GM11168 (cell line): ENCODE measurements at regions not wholly inside any gene's neighbourhood (a gene's known extent, or its start where the extent isn't known, plus 50 kb on each side); places are given as distances from the start of the nearest gene placed in this dataset.
"Not testable (repeated sequence)": the region's sequence is repeated elsewhere in the genome, so short reads cannot be mapped to it uniquely, and the experiment has no call there.

Experiments
- in situ Hi-C: fragments of 300-500 bp; cut with MboI; formaldehyde crosslinking; loops from one replicate; pipeline ENCODE4 v1.12.0; 2022; ENCODE audit warnings: low sequenced_read_pairs; ENCODE audit not compliant: unreplicated experiment

DNA sequence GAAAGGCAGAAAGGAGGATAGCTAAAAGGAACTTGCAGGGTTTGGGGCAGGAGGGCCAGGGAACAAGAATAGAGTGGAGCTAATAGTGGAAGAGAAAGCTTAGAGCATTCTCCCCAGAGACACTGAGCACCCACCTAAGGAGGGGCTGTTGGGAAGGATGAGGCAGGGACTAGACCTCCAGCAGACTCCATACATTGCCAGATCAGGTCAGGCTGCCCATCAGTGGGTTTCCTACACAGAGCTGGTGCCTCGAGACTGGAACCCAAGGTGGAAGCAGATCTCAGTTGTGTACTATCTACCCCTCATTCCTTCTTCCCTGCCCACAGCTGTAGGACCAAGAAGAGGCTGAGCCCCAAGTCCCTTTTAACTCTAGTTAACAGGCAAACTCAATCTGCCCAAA is 148.5 kb downstream of the ZFP36L2 start:
- in situ Hi-C loops, result no loop called here

DNA sequence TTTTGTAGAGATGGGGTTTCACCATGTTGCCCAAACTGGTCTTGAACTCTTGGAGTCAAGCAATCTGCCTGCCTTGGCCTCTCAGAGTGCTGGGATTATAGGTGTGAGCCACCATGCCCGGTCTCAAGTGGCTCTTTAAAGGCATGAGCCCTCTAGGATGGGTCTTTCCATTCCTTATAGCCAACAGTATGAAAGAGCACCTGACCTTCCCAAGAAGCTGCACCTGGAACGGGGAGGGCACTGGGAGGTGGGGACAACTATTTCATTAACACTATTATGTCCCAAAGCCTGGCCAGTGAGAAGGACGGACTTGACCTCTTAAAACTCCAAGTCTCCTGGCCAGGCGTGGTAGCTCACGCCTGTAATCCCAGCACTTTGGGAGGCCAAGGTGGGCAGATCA is 149.7 kb downstream of the ZFP36L2 start:
- in situ Hi-C loops, result no loop called here

DNA sequence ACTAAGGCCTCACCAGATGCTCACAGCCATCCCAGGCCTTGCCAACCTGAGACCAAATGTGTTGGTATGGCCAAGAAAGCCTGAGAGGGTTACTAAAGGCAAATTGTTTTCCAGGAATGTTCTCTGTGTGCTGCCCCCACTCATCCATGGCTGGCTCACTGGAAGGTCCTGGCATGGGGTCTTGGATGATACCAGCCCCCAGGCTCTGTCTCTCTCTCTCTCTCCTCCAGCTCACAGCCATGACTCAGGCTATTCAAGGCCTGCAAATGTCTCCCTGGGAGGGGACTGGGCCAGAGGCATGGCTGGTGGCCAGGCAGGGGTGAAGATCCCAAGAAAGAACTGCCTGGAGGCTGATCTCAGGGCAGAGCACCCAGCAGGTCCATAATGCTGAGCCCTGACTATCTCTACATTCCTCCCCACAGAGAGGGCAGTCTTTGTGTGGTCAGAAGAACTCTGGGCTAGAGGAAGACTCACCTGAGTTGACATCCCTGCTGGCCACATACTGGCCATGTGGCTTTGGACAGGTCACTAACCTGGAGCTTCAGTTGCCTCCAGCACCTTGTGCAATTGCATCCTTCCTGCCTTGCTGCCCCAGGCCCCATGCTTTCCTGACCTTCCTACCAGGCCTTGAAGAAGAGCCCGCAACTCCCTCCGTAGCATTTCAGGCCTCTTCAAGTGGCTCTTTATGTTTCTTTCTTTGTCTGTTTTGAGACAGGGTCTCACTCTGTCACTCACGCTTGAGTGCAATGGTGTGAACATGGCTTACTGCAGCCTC is 150.4 kb downstream of the ZFP36L2 start:
- in situ Hi-C loops, result no loop called here

DNA sequence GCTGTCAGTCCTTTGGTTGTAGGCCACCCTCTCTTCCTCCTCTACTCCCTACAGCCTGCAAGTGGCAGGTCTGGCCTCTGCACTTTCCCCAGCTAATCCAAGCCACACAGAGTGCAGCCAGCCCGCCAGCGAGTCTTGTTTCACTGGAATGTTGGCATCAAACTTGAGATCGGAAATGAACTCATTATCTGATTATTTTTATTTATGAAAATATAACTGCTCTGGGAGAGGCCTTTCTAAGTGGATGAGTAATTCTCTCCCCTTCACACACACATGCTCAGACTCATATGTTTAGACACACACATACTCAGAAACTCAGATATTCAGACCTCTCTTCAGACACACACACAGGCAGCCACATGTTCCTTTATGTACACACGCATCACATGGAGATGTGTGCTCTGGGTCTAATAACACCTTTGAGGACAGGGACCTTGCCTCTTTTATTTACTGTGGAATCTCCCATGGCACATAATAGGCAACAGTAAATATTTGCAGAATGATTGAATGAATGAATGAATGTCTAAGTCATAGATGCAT is 151.3 kb downstream of the ZFP36L2 start:
- in situ Hi-C loops, result no loop called here

DNA sequence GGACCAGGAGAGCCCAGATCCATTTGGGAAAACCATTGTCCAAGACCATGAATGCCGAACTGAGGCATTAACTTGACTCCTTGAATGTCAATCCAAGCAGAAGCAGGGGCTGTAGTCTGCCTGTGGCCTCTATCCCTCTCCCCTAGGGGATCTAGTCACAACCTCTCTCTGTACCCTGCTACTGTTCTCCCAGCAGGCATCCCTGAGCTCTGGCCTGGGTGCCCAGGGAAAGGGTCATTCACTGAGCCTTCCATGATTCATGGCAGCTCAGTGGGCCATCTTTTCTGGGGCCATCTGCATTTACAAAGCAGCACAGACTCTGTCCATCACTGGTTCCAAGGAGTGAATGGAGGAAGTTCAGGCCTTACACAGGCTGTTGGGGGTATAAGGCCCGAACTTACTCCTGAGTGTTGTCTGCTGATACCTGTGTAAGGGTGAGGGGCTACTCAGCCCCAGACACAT is 151.8 kb downstream of the ZFP36L2 start:
- in situ Hi-C loops, result no loop called here

DNA sequence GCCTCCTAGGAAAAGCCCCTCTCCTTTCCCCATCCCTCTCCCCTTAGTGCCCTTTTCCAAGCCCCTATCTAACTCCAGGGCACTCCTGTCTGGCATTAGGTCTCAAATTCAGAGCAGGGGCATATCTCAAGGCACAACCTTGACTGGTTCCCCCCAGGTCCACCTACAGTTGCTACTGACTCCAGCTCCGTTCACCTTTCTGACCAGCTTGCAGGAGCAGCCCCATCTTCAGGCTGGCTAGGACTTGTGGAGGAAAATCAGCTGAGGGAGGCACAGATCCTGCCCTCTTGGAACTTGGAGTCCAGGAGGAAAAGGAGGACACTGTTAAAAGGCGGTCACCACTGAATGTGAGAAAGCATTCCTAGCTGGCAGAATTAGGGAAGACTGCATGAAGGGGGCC is 152.4 kb downstream of the ZFP36L2 start:
- in situ Hi-C loops, result no loop called here

DNA sequence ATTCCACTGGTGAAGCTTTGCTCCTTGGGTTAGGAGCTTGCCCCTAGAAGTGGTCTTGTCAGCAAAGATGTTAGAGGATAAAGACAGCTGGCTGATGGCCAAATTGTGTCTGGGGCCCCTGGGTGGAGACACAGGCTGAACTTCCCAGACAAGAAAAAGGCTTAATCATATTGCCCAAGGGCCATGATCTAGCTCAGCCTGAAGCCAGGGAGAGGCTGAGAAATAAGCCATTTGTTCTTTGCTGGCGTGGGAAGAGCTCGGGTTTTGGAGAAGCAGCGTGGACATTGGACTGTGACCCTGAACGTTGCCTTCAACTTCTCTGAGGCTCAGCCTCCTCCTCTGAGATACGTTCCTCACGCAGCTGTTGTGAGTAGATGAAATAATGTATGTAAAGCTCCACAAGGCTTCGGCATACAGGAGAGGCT is 153.0 kb downstream of the ZFP36L2 start:
- in situ Hi-C loops, result no loop called here

DNA sequence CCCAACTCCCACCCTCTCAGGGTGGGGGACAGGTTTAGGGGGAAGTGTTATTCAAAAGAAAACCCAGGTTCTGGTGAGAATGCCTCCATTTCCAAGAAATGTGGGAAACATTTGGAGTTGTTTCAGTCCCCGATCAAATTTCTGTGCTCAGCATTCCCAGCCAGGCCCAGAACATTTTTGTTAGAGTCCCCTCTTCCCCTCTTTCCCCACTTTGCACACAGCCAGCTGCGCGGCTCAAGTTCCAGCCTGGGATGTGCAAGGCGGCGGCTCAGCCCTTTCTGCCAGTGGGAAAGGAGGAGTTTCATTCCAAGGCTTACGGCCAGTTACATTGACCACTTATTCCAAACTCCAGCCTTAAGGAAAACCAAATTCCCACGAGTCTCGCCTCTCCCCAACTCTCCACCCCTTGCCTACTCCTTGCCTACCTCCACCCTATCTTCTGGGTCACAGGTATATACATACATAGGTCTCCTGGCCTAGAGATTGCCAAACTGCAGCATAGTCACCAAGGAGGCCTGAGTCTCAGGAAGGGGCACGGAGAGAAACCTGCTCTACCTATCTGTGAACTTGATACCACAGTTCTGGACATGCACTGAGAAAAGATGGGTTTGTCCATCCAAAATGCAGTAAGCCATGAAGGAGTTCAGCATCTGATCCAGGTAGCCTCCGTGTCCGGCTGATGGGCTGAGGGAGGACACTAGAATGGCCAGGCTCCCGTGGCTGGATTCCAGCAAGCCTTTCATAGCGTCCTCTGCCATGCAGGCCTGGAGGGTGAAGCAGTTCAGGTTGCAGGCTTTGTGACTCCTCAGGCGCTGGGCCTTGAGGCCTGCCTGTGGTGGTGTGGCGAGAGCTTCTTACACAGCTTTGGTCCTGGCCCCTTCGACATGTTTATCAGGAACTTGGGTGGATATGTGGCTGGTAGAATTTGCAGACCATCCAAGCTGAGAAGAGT is 154.5 kb downstream of the ZFP36L2 start:
- in situ Hi-C loops, result no loop called here

DNA sequence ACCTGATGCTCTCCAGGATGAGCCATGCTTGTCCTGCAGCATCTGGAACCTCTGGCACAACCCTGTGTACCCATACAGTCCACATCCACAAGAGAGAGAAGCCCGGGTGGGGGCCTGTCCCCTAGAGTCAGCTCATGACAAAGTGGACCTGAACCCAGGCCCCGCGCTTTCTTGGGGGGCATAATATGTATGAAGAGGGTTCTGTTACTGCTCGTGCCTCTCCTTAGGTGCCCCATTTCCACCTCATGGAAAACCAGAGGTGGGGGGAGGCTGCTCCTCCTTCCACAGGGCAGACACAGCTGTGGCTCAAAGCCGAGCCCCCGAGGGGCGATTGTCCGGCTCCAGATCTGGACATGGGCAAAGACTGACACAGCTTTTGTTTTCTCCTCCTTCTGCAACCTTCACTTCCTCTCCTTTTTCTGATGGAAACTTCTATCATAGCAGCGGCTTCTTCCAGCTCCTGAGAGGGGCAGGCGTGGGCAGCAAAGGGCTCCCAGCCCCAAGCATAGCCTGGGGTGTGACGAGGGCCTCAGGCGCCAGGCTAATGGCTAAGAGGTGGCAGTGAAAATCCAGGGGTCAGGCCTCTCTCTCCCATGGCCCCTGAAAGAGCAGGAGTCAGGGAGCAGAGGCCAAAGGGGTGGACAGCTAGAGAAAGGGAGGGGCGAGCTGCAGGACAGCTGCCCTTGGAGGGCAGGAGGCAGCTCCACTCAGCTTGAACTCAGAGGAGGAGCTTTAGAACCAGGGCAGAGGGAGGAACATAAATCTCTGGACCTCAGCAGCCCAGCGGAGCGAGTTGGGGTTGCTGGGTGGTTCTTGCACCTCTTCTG is 155.5 kb downstream of the ZFP36L2 start:
- in situ Hi-C loops, result no loop called here

DNA sequence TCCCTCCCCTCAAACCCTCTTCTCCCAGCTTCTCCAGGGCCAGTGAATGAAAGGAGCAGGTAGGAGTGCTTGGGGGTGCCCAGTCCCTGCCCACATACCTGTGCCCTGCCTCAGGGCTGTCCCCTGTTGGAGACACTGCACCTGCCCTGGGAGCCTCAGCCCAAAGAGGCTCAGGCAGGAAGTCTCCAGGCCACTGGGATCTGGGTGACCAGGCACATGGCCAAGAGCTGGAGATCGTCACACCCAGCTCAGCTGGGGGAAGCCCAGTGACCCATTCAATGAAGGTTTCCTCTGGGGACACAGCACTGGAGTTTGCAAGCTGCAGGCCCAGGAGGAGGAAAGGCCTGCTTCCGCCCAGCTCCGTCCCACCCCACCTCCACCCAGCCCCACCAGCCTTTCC is 156.4 kb downstream of the ZFP36L2 start:
- in situ Hi-C loops, result no loop called here

DNA sequence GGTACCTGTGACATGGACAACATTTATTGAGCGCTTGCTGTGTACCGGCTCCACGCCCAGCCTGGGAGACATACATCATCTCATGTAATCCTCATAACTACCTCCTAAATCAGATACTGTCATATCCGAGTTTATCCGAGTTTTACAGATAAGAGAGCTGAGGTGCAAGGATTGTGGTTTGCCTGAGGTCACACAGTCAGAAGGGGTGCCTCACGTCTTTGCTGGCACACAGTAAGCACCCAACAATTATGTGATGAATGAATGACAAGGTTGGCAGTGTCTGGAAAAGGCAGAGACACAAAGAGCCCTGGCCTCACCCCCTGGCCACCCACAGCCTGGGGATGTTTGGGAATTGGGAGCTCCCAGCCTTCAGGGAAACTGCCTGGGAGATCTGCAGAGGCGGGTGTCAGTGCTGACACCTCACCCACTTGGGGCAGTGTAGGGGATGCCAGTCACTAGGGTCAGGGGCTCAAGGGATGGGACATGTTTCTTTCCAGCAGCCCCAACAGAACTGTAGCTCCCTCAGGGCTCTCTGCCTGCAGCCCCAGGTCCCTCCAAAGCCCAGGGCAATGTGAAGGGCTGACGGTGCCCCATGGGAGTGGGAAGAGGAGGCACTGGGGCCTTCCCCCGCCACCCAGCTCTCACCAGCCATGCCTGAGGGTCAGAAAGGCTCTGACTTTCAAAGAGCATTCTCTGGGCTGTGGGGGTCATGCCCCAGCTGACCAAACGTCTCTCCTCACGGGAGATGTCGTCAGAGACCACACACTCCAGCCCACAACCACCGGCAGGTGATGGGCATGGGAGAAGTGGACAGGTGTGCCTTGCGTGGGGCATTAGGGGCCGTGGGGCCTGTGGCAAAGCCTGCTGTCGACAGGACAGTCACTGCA is 157.5 kb downstream of the ZFP36L2 start:
- in situ Hi-C loops, result no loop called here

DNA sequence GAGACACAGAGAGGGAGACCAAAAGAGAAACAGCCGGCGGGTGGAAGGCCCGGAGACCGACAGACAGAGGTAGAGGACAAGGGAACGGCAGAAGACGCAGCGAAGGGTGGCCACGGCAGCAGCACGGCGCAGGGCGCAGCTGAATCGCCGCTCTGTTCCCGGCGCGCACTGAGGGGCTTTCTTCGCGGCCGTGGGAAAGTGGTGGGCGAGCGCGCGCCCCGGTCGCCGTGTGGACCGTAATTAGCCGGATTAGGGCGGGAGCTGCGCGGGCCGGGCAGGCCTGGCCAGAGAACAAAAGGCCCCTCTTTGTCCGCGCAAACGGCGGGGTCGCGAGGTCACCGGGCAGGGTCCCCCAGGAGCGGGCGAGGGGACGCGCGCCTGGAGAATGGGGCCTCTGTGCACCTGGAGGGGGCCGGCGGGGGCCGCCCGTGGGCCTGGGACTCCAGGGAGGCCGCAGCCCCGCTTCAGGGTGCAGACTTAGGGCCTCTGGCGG is 158.3 kb downstream of the ZFP36L2 start:
- in situ Hi-C loops, result no loop called here

DNA sequence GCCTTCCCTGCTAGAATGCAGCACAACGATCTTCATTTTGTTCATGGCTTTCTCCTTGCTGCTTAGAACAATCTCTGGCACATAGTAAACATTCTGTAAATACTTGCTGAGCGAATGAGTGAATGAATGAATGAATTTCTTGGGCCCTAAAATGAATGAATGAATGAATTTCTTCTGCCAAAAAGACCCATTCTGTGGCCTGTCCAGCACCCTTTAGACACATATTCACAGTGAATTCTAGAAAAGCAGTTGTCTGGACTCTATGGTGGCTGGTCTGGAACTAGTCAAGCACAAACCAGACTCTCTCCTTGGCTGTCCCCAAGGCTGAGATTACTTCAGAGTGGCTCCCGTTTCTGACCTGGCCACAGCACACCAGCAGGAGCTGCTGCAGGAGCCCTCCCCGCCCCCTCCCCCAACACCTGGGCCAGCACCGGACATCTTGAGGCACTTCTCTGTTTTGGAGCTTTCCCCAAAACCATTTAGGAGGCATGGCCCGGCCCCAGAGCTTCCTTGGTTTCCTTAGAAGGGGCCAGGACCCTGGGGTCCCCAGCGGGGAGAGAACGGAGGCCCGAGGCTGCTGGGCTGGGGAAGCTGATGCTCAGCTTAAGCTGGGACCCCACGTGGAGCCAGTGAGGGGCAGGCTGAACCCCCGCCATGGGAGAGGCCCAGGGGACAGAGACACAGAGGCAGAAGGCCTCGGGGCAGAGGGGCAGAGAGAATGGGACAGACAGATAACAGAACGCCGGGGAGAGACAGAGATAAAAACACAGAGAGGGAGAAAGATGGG is 159.0 kb downstream of the ZFP36L2 start:
- in situ Hi-C loops, result no loop called here

DNA sequence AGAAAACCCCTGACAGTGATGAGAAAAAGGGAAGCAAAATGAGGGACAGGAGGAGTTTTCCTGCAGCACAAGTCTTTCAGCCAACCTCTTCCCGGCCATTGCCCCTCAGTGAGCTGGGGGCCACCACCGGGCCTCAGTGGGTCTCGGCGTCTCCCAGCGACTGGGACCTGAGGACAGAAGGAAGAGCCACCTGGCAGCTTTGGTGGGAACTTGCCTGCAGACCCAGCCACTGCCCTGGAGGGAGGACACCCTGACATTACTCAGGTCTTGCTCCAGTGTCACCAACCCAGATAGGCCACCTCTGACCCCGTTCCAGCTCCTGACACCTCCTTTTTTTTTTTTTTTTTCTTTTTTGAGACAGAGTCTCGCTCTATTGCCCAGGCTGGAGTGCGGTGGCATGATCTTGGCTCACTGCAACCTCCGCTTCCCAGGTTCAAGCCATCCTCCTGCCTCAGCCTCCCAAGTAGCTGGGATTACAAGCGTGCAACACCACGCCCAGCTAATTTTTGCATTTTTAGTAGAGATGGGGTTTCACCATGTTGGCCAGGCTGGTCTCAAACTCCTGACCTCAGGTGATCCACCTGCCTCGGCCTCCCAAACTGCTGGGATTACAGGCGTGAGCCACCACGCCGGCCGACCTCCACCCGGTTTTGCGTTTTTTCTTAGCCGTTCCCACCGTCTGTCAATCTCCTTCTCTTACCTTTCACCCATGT is 159.7 kb downstream of the ZFP36L2 start:
- in situ Hi-C loops, result not testable (repeated sequence)

DNA sequence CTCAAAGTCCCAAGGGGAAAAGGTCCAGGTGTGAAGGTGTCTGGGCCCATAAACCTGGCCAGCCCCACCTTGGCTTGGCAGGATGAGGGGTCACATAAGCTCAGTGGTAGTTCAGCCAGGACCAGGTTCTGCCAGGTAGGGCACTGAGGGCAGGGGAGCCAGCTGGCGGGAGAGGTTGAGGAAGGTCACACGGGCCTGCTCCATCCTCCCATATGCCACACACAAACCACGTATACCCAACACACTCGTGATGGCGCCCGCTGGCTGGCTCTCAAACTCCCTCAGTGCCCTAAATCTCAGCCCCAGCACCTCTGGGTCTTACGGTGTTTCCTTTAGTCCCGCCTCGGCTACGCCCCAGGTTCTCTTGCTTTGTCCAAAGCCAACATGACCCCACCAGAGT is 160.5 kb downstream of the ZFP36L2 start:
- in situ Hi-C loops, result no loop called here

DNA sequence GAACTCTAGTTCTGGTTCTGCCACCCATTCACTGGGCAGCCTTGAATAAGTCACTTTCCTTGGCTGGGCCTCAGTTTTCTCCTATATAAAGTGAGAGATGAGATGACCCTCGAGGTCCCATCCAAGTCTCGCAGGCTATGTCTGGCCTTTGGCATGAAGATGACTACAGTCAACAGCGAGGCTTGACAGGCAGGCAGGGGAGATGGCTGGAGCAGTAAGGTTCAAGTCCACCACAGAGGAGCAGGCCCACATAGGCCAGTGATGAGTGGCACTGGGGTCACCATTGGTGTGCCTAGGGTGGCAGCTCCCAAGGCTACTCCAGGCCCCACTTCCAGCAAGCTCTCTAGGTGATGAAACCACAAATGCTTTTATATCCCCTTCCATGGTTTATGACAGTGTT is 161.4 kb downstream of the ZFP36L2 start:
- in situ Hi-C loops, result no loop called here

DNA sequence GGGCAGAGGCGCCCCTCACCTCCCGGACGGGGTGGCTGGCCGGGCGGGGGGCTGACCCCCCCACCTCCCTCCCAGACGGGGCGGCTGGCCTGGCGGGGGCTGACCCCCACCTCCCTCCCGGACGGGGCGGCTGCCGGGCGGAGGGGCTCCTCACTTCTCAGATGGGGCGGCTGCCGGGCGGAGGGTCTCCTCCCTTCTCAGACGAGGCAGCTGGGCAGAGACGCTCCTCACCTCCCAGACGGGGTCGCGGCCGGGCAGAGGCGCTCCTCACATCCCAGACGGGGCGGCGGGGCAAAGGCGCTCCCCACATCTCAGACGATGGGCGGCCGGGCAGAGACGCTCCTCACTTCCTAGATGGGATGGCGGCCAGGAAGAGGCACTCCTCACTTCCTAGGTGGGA is 163.3 kb downstream of the ZFP36L2 start:
- in situ Hi-C loops, result not testable (repeated sequence)

DNA sequence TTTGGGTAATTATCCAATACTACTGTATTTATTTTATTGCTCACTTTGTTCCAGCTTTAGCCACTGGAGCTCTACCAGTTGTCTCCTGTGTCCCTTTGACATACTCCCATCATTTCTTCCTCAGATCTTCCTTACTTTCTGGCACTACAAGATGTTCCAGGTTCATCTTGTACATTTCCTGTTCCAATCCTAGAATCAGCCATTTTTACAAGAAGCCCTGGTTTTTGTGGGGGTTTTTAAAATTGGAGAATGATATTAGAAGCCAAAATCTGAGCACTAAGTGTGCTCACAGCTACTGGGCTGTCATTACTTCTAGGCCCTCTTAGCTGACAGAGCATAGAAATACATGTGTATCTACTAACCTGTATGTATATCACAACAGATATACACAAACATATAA is 164.3 kb downstream of the ZFP36L2 start:
- in situ Hi-C loops, result no loop called here
